Stimulated activated CD8-positive, alpha-beta memory T cell treated with anti-CD3 and anti-CD28 coated beads, Interleukin-15, amount 100 ng/mL, for 4 hours (primary cell): ENCODE measurements at regions not wholly inside any gene's neighbourhood (a gene's known extent, or its start where the extent isn't known, plus 50 kb on each side); places are given as distances from the start of the nearest gene placed in this dataset.
A peak's percentile ranks its signal among the peaks of the same experiment; 100 is the strongest.

Experiments
- DNase-seq, 2 donors: peaks; one replicate each; pipeline ENCODE4 v3.0.0-alpha.2; 2020; ENCODE audit warnings: low read depth in 2 of 2

DNA sequence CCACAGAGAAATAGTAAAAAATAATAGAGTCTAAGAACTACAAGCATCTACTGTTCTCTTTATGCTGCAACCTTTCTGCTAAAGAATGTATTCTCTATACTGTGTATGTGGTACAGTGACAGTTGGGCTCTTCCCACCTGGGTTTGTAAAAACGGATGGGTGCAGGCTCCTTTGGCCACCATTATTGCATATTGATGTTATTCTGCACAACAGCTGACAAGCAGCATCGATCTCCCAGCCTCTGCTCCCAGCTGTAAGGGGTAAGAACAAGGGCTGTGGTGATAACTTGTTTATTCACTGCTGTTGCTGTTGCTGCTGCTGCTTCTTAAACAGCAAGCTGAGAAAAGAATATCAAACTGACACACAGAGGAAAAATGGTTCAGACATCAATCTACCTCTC, 56.1 kb downstream of the KCNRG start:
- DNase-seq: no peak

DNA sequence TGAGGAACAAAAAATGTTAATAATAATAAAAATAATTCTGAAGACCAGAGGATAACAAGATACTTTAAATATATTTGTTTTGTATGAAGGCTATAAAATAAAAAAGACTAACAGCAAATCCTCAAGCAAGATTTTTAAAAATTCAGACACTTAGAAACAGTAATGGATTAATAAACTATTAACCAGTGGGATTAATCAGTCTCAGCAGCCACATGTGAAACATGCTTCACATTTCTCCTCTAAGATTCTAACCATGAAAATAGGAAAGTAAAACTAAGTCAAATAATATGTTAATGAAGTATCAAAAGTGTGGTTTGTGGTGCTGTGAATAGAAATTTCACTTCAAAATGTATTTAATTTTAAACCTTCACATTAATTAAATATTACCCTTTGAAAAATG, 57.4 kb downstream of the KCNRG start:
- no peak for DNase-seq

DNA sequence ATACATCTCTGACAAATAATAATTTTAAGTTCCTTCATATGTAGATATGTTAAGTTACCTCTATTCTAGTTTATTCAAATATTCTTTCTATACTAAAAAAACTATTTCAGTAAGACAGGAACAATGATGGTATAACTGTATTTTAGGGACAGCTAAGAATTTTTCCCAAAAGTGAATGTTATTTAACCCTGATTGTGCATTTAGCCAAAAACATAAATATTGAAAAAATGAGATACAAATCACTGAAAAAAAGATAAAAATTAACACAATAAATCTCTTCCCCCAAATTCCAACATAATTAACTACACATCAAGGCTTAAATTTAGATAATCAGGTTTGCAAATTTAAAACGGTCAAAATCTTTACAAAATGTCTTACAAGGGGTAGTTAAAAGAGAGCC, 58.1 kb downstream of the KCNRG start:
- DNase-seq: no peak

DNA sequence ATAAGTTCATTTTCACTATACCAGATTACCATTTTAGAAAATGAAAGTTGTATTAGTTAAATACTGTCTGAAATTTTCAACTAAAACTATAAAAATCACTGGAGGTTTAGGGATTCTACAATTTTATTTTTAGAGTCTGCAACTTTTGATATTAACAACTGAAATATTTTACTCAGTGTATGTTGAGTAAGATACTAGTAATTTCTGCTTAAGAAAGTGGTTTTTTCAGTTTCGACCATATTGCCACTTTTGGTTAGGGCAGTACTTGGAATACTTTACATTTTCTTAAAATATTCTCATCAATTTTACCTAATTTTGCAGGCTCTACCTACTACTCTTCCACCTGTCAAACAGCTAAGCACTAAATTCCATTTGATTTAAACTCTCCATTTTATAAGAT, 59.6 kb downstream of the KCNRG start:
- no peak for DNase-seq

DNA sequence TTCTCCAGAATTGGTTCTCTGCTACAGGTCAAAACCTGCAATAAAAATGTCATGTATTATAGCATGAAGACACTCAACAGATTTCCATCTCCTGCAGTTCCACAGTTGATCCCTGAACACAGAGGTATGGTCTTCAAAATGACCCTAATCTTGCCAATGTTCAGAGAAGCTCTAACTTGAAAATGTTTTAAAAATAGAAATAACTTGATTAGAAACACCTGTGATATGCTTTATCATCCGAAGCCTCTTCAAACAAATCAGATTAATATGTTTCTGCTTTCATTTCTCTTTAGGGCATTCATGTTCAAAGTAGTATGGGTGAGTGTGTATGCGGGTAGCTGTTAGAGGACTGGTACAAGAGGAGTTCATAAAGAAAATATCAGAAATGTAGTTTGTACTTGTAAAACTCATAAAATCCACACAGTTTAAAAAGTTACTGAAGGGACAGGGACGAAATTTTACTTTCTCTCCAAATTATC, 60.4 kb downstream of the KCNRG start:
- DNase-seq: no peak

DNA sequence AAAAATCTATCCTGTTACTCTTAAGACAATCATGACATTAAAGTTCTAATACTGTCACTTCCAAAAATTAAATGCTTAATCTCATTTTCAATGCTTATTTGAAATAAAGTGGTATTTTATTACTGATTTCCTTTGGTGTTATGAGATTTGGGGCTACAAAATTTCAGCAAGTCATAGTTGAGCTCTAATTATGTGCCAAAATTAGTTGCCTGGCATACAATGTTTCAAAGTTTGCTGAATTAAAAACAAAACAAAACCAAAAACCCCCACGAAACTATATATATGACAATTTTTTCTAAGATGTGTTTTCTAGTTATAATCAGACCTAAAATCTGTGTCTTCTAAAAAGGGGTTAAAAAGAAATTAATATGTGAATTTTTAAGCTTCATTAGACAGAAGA, 62.2 kb downstream of the KCNRG start:
- no peak for DNase-seq

DNA sequence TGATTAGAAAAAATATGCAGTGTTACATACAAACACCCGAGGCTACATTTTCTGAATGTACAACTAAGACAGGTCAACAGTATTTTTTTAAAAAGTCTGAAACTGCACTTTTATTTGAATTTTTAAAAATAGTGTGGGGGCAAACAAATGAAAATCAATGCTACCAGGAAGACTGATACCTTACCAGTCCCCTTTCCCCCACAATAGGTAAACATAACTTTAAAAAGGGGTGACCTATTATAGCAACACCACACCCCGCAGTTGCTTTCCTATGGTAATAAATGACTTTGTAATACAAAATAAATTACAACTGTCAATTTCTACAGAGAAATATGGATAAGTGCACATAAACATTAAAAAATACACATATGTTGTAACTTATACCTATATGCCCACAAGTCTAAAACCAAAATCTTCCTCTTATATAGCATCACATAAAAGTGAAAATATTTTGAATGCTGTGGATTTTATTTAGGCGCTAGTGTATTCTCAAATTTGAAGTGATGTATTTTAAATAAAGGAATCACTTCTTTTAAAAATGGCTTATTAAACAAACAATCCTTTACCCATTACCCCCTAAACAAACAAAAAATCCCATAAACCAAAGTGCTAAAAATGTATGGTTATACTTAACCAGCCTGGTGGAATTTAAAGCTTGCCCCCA, 63.1 kb downstream of the KCNRG start:
- DNase-seq: no peak

DNA sequence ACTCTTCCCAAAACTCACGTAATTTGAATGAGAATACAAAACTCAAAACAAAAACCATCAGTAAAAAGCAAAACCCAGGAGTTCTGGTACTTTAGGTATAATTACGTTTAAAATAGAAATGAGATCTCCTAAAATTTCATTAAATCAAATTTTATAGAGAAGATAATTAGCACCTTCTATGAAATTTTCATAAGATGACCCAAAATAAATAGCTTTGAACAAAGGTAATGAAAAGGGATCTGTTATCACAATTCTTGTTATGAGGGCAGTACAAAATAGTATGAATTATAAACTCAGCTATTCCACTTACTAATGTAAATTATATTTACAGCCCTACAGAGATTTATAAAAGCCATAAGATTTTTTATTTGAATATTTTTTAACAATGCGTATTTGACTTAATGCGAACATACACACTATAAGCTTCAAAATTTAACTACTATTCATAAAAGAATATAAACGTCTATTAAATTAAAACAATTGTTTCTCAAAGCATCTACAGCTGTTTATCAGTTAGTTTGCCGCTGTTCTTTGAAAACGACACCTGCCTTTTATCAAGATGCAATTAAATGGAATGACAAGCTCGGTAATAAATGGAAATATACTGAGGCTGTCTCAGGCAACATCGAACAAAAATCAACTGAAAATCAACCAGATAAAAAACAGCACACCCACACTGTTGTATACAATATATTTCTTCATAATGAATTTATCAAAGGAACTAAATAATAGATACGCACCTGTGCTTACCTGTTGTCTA, 63.8 kb downstream of the KCNRG start:
- DNase-seq: no peak

DNA sequence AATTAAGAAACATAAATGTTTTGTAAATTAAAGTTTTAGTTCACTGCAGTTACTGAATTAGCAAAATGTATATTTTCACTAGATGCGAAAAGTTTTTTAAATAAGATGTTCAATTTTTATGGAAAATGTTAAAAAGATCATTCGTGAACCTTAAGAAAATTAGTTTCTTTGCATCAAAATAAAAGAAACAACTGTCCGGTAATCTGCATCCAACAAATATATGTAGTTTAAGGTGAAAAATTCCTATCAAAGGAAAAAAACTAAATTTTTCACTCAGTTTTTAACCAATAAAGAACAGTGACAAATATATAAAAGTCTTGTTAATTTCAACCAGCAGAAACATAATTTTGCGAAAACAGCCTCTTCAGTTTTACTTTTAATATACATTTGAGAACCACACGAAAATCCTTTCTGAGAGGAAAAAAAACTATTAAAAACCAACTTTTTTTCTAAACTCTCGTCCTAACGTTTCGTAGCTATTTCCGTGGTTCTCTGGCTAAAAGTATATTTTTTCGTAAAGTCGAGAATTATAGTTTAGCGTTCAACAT, 64.5 kb downstream of the KCNRG start:
- no peak for DNase-seq

DNA sequence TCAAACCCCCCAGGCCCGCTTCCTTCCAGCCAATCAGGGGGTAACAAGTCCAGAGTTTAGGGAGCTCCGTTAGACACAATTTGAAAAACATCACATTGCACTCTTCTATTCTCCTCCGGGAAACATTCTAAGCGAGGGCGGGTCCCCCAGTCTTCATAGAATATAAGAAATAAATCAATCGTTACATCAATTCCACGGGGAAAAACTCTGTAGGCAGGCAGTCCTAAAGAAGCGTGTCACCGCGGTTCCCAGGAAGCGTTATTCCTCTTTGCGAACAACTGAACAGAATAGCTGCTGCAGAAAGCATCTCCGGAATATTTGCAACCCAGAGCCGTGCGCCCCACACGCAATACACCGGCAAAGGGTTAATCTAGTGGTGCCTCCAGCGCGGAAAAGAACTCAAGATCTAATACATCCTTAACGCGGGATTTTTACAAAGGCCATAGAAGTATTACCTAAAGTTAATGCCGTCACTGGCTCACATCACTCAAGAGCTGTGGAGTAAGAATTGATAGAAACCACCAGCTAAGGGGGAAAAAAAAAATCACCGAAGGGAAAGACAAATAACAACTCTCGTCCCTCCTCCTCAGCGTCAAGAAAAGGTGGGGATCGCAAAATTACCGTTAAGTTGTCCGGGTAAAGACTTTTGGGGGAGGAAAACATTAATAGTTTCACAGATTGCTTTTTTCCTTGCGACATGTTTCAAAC, 65.1 kb downstream of the KCNRG start:
- no peak for DNase-seq

DNA sequence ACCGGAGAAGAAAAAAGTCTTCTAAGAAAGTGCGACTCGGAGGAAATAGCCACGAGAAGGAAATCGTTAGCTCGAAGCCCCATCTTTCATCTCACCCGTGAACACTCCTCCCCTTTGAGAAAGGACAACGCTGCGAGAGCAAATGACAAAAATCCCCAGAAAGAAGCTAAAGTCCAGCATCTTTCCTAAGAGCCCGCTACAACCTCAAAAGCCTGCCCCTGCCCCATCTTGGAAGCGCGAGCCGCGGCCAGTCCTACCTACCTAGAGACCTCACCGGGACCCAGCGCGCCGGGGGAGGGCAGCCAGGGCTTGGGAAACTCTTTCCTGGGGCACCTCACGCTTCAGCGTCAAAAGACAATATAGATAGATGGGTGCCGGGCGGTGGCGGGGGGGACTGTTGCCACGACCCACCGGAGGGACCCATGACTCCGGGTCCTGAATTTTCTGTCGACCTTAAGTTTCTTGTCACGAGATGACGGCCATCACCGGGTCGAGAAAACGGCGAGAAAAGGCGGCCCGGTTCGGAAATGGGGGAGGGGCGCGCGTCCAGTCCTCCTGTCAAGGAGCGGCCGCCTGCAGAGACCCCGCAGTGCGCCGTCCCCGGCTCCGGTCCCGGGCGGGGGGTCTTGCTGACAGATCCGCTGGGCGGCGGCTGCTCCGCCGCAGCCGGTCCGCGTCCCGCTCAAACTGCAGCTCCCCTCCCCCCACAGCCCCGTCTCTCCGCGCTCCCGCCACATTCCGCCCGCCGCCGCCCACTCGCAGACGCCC, 65.9 kb downstream of the KCNRG start:
- DNase-seq: peak in 1 of 2 donors; percentile 19

DNA sequence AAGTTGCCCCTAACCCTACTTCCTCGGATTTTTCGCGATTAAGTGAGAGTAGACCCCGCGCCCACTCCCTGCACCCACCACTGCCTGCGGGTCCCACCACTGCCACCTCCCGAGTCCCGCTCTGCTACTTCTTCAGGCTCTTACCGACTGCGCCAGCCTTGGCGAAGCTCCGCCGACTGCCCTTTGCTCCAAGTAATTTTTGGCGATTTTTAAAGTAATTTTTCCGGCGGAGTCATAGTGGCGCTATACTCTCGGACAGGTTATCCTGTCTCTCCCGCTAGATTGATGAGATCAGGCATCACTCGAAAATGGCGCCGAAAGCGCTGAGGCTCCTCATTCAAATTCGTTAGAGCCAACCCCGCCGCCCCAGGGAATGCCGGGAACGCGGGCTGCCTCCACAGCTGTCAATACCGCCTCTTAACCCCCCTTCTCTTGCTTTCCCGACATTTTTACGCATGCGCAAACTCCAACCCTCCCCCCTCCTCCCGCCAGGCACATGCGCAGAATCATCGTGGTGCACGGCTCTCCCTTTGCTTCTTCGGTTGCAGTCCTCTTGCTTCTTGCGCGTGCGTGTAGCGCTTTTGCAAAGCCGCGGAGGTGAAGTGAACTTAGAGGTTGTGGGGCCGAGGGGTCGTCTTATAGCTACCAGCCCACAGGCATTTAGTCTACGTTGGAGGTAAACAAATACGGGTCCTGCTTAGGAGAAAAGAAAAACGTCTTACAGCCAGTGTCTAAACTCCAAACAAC, 66.6 kb downstream of the KCNRG start:
- DNase-seq: peak; percentile 97 to 98

DNA sequence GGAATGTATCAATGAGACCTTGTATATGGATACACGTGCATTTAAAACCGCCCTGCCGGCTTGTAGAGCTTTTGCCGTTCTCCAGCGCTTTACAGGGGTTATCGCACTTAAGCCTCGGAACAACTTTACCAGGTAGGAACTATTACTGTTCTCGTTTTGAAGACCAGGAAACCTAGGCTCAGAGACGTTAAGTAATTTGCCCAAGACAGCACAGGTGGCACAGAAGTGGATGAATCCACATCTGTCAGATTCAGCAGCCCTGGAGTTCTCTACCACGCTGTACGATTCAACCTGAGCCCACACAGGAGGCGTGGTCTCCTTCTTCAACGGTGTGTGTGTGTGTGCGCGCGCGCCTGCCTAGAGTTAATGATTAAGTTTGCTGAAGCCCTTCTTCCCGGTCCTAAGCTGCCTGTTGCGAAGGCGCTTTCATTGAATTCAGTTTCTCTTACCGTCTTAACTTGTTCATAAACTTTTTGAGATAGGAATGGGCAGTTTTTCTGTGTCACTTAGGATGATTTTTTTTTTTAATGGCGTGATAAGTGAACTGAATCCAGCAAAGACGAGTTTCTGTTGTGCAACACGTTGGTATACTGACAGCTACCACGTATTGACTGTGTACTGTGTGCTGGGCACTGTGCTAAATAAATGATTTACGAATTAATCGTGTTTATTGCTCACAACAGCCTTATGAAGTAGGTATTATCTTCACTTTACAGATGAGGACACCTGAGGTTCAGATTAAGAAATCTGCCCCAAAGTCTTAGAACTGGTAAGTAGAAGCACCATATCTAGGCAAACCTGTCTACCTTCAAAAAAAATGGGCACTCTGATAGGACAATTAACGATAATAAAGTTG, 67.4 kb downstream of the KCNRG start:
- peak; percentile 53 to 68 for DNase-seq

DNA sequence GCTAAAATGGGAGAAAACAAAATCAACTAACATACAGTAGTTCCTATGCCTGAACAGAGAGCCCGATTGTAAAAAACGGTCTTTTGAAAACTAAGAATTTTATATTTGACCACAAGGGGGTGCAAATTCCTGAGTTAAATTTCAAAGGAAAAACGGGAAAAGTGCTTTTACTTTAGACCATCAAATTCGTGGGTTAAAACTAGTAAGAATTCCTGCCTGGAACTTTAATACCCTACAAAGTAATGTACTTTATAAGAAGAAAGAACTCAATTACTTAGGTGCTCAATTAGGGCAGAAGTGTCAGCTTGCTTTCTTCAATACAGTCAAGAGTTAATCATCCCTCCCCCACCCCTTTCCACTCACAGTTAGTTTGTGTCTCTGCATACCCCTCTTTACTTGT, 69.8 kb downstream of the KCNRG start:
- DNase-seq: no peak

DNA sequence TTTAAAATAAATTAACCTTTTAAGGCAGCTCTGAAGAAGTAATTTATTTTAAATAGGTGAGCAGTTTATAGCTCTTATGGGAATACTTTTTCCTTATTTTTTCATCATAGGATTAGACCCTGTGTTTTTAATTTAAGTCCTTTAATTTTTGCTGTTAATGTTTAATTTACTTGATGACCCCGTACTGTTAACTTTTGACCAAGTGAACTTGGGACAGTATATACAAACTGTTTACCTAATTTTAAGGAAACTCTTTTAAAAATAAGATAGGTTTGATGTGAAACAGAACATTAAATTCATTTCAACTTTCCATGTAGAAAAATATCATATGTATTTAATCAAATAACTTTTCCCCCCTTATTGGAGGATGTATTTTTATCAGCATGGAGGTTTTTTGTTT, 74.4 kb downstream of the KCNRG start:
- no peak for DNase-seq

DNA sequence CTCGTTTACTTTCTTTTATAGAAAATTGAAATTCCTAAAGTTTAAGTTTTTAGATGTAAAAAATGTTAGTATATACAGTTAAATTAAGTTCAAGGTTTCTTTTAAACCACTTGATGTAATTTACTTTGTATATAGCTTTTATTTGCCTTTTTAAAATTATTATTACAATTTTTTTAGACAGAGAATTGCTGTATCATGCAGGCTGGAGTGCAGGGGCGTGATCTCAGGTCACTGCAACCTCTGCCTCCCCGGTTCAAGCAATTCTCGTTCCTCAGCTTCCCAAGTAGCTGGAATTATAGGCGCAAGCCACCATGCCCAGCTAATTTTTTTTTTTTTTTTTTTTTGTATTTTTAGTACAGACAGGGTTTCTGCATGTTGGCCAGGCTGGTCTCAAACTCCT, 75.0 kb downstream of the KCNRG start:
- no peak for DNase-seq

DNA sequence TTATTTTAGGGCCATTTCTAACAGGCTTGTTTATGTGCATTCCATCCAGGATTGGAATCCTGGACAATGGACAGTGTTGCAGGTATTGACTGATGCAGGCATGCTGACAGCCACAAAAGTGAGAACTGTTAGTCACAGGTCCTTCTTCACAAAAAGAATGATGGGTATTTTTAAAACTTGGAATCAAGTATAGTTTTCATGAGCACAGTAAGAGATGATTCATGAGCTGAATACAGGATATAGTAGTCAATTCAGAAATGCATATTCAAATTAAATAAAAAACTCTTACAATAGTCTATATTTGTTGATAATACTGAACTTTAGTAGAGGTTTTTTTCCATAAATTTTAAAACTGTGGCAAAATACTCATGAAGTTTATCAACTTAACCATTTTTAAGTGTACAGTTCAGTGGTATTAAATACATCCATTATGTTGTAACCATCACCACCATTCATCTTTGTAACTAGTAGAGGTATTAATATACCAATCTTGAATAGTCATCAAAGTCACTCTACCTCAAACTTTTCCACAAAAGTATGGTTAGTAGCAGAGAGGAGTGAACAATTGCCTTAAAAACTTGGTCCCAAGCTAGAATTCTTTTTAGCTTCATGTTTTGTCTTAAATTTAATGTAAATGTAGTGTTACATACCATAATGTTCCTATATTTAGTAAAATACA, 79.5 kb downstream of the KCNRG start:
- no peak for DNase-seq

DNA sequence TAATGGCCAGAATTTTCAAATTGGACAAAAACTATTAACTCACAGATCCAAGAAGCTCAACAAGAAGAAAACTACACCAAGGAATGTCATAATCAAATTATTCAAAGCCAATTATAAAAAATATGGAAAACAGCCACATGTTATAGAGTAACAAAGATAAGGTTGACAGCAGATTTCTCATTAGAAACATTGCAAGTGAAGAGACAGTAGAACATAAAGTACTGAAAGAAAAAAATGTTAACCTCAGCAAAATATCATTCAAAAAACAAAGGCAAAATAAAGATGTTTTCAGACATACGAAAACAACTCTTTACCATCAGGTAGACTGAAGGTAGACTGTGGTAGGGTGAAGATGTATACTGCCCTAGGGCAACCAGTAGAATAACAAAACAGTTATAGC, 83.4 kb downstream of the KCNRG start:
- no peak for DNase-seq

DNA sequence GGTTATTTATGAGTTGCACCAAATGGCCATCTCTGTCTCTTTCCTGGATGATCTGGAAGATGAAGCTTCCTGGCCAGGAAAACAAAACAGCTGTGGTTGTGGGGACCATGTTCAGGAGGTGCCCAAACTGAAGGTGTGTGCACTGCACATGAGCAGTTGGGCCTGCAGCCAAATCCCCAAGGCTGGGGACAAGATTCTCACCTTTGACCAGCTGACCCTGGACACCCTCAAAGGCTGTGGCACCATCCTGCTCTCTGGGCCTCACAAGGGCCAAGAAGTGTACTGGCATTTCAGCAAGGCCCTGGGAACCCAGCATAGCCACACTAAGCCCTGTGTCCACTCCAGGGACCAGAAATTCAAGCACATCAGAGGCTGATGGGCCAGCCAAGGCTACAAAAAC, 84.2 kb downstream of the KCNRG start:
- DNase-seq: no peak

DNA sequence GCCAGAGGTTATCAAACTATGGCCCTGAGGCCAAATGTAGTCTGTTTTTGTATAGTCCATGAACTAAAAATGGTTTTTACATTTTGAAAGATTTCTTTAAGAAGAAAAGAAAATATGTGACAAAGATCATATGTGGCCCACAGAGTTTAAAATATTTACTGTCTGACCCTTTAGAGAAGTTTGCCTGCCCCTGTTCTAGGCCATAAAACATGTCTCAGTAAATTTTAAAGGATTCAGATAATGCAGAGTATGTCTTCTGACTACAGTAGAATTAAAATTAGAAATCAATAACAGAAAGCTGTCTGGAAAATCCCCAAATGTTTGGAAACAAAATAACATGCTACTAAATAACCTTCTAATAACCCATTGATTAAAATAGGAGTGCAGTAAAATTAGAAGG, 86.3 kb downstream of the KCNRG start:
- DNase-seq: no peak
